GM18526 (cell line): ENCODE measurements at regions not wholly inside any gene's neighbourhood (a gene's known extent, or its start where the extent isn't known, plus 50 kb on each side); places are given as distances from the start of the nearest gene placed in this dataset.

Source experiments
- POLR2A ChIP-seq: IDR thresholded peaks from 3 replicates; pipeline ENCODE4 v1.6.1; 2011; ENCODE audit not compliant: insufficient read length; ENCODE audit errors: extremely low read depth

DNA sequence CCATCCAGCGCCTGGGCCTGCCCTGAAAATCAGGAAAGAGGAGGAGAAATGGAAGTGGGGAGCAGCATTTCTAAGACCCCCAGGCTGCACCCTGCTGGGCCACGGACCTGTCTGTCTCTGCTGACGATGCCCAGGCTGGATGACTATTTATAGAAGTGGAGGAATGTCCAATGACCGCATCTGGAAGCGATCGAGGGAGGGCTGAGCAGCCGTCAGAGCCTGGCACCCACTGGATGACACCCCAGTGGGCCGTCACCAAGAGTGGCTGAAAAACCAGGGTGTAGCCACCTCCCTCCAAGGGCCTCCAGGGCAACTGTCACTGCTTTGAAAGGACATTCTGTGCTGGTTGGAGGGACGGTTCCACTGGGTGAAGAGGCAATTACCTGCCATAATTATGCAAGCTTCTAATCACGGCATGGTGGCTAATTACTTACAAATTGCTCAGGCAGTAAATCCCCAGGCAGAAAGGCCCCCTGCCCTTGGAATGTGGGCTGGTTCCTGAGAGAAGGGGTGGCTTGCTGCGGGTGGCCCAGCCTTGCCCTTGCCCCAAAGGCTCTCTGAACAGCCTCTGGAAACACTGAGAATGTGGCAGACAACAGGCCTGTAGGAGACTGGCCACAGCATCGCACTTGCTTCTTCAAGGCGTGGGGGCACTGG is 332.1 kb downstream of the C16orf95 start:
- TF ChIP-seq POLR2A = no peak

DNA sequence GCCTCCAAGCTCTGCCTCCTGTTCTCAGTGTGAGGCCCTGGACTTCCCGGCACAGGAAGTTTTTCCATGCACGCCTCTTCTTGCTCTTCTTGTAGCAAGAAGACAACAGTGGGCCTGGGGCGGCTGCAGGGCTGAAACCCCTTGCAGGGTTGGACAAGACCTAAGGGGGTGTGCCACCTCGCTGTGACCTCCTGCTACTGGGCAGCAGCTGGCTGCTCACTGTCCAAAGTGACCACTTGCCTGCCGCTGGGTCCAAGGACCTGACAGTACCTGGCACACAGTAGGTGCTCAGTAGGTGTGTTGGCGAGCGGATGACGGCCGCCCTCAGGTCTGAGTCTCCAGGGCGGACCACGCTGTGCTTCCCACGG is 331.6 kb downstream of the C16orf95 start:
- no peak for TF ChIP-seq POLR2A

DNA sequence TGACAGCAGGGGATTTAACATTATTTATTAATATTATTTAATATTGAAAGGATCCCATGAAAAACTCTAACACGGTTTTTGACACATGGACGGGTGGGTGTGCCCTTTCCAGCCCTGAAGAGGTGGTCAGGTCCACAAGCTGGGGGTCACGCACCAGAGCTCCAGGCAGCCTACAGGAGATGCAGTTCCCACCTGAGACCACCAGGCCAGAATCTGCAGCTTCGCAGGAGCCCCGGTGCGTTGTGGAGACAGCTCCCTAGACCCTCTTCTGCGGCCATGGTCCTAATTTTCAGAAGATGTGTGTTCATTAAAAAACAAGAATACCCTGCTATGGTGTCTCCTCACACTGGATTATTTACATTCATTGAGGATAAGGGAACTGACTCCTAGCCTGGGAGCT is 331.1 kb downstream of the C16orf95 start:
- no peak for TF ChIP-seq POLR2A

DNA sequence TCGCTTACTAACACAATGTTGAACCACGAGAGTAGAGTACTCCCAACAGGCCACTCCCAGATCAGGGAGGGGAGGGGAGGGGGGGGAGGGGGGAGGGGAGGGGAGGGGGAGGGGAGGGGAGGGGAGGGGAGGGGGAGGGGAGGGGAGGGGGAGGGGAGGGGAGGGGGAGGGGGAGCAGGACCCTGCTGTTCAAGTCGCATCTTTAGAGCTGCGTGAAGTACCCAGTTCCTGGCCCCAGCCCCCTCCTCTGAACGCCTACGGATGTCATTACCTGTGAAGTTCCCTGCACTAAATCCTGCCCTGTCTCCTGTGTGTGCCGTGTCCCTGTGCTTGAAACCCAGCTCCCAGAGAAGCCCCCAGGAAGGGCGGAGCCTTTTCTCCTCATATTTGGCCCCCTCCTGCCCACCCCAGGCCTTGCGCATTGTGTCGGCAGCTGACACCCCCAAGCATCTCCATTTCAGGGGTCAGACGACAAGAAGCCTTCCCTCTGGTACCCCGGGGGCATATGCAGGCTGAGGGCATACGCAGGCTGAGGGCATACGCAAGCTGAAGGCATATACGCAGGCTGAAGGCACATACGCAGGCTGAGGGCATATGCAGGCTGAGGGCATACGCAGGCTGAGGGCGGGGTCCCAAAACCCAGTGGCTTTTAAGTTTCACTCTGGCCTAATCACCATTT is 330.2 kb downstream of the C16orf95 start:
- no peak for TF ChIP-seq POLR2A

DNA sequence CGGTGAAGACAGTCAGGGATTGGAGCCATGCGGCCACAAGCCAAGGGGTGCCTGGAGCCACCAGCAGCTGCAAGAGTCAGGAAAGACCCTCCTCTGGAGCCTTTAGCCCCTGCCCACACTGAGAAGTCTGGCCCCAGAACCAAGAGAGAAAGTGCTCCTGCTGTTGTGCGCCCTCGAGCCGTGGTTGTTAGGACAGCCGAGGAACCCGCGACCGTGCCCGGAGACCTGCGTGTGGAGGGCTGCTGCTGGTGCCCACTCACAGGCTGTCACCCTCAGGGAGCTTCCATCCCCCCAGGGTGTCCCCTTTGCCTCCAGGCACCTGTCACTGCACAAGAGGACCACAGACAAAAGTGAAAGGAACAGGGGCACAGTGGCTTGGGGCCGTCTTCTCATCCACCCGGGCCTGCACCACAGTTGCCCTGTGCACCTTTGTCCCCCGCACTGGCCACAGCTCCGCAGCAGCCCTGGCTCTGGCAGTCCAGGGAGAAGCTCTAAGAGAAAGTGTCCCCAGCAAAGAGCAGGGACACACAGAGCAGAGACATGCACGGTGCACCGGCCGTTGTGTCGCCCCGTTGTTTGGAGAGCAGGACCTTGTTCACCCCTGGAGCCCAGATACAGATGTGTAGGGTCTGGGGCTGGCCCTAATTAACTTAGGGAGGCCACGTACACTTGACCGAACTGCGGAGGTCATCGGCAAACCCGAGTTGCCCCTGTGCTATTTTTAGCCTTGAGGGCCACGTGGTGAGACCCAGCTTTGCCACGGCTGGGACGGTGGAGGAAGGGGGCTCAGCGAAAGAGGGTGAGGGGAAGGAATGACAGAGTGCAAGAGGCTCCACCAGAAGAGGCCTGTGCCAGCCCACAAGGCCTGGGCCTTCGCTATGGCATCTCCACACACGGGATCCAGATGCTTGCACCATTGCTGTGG is 329.2 kb downstream of the C16orf95 start:
- no peak for TF ChIP-seq POLR2A

DNA sequence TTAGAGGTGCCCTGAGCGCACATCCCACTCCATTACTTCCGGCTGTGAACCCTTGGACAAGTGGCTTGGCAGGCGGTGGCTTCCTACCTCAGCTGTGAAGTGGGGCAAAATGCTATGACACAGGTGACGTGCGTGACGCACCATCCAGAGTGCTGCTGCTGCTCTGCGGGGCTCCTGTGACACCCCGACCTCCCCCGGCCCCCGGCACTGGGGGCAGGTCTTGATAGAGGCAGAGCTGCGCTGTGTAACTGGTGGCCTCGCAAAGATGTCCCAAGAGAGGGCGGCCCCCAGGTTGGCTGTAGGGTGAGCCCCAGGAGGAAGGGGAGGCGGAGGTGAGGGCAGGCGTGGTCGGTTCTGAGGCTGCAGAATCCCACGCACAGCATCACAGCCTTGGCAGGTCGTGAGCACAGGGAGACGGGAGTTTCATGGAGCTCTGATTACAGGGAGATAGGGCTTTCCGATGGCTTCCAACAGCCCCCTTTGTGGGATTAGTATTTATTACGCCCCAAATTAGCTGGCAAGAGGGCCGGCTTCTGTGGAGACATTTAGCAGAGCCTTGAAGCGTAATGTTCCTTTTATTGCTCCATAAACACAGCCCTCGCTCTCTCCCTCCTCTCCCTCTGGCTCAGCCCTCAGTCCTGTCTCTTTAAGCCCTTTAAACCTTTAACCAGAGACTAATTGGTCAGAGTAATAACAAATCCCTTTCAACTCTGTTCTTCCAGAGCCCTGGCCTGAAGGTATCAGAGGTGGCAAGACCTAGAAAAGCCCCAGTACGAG is 328.1 kb downstream of the C16orf95 start:
- no peak for TF ChIP-seq POLR2A

DNA sequence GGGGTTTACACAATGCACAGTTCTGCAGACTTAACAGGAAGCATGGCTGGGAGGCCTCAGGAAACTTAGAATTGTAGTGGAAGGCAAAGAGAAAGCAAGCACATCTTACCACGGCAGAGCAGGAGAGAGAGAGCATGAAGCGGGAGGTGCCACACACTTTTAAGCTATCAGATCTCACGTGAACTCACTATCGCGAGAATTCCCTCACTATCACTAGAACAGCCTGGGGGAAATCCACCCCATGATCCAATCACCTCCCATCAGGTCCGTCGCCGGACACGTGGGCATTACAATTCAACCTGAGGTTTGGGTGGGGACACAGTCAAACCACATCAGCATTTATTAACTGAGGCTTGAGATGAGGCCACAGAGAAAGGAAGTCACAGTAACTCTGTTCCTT is 326.7 kb downstream of the C16orf95 start:
- no peak for TF ChIP-seq POLR2A

DNA sequence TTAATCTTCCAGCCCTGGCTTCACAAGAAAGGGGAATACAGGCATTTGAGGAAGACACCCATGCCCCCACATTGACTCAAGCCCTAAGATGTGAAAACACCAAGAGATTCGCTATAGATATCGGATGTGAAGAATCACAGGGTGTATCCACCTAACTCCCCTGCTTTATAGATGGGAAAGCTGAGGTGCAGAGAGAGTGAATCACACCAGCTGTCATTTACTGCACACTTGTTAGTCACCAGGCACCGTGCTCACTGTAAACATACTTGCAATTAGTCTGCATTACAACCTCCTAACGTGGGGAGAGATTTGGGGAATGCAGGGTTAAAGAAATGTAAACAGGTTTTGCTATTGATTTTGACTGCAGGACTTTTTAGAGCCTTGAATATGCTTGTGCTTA is 325.5 kb downstream of the C16orf95 start:
- no peak for TF ChIP-seq POLR2A

DNA sequence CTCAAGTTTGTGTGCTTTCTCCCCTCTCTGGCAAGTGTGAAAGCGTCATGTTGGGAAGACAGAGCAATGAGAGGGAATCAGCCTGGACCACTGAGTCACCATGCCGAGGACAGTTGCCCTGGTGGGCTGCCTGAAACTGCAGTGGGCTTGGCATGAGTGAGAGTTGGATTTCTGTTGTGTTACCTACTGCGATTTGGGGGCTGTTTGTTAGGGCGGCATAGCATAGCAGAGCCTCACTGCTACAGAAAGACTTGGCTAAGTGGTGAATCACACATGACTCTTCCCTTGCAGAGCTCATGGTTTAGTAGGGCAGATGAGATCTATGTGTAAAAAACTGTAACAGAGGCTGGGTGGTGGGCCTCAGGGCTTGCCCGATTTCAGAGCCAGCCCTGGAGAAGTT is 324.6 kb downstream of the C16orf95 start:
- TF ChIP-seq POLR2A = no peak

DNA sequence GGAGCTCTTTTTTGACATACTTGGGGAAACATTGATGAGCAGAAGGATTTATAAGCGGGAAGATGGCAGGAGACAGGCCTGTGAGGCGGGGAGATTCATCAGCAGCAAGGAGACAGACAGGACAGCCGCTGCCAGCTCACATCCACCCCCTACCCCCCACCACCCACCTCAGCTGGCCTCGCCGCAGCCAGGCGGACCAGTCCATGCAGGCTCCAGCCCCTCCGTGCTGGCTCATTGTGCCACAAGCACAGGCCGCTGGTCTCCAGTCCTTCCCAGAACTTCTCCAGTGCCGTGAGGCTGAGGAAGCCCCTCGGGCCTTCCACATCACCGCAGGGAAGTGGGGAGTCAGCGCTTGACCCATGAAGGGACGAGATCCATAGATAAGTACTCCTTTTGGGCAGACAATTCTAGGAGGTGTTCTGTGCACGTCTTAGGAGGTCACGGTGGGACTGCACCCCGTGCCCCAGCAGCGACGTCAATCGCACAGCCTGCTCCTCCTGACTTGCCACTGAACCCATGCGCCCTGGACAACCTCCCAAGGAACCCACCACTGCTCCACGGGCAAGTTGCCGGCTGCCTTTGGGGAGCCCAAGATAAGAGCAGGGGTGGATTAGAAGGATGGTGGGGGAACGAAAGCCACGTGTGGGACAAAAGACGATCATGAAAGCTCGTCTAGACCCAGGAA is 323.6 kb downstream of the C16orf95 start:
- TF ChIP-seq POLR2A = no peak

DNA sequence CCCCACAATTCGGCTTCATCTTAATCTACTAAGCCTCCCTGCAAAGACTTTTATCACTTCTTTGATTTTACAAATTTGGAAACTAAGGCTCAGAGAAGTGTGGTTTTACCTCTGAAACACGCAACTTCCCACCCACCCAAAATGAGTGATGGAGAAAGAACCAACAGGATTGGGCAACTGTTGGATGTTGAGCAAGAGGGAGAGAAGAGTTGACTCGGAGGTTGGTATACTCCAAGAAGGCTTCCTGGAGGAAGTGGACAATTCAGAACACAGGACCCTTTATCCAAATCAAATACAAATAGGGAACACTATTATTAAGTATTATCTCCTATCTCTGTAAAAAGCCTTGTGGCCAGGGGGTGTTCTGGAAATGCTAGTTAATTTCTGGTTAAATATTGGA is 323.0 kb downstream of the C16orf95 start:
- no peak for TF ChIP-seq POLR2A

DNA sequence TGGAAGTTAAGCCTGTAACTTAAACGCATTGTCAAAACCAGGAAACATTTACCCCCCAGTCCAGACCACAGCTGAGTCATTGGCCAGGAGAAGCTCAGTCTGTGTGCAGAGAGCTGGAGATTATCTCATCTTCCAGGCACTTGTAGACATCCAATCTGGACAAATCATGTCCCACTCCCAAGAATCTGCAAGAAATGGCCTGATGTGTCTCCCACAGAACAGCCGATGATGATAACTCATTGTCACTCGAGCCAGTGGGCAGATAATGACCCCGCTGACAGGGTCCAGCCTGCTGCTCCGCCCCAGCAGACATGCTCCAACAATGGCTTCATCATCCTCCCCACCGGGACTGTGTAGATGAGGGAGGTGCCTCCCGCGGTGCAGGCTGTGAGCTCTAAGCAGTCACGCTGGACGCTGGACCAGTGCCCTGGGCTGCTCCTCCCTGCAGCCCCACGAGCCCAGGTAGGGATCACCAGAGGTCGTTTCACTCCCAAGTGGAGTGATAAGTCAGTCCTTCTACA is 322.5 kb downstream of the C16orf95 start:
- TF ChIP-seq POLR2A = no peak

DNA sequence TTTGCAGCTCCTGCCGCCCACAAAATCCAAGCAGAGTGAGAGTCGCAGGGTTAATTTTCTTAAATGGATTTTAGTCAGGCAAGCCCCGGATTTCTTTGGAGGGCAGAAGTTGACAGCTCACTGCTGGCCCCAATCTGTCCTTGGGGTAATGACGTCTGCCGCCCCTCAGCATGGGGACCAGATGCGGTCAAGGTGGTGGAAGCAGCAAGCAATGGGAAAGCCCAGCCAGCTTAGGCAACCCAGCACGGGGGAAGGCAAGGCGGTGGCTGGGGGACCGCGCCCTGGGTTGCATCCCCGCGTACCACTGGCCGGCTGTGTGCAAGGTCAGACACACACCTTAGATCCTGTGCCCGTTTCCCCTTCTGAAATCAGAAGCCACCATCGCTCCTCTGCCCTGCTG is 321.7 kb downstream of the C16orf95 start:
- no peak for TF ChIP-seq POLR2A

DNA sequence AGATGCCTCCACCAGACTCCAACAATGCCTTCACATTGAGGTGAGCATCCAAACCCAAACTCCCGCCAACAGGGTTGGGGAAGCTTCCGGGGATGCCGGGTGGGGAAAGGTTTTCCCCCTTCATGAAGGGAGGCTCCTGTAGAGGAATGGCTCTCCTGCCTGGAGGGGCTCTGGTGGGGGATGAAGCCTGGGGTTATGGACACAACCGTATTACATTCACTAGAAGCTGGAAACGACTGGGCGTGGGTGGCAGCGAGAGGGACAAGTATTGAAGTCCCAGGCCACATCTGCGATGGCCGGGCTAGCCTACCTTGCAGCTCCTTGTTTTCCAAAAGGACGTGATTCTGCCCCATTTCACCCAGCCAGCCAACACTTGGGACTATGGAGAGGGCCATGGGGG is 321.1 kb downstream of the C16orf95 start:
- TF ChIP-seq POLR2A = no peak
